NCI-H1105 (cell line): ENCODE measurements at regions not wholly inside any gene's neighbourhood (a gene's known extent, or its start where the extent isn't known, plus 50 kb on each side); places are given as distances from the start of the nearest gene placed in this dataset.

Experiments
- DNase-seq: peaks from one replicate; lab custom pipeline; 2025; lab: John Stamatoyannopoulos, UW

GRCh38 chr7:130912862-130913638 is 179.0 kb upstream of the KLF14 start:
- DNase-seq = no peak

GRCh38 chr7:130913639-130914553 is 179.9 kb upstream of the KLF14 start:
- DNase-seq = no peak

- no peak for DNase-seq
These were observed 180.7 kb upstream of the KLF14 start for GRCh38 chr7:130914554-130915294.

- no peak for DNase-seq
These were observed 183.7 kb upstream of the KLF14 start for GRCh38 chr7:130917669-130918128.

GRCh38 chr7:130918129-130919052 is 184.4 kb upstream of the KLF14 start:
- no peak for DNase-seq

GRCh38 chr7:130919316-130920103 is 185.5 kb upstream of the KLF14 start:
- no peak for DNase-seq

- no peak for DNase-seq
These were observed 186.1 kb upstream of the KLF14 start for GRCh38 chr7:130920122-130920521.

GRCh38 chr7:130921391-130922180 is 187.6 kb upstream of the KLF14 start:
- peak; percentile 73 for DNase-seq

- DNase-seq = no peak
These were observed 188.5 kb upstream of the KLF14 start for GRCh38 chr7:130922206-130923112.

GRCh38 chr7:130923365-130923764 is 189.4 kb upstream of the KLF14 start:
- DNase-seq = no peak

- no peak for DNase-seq
These were observed 189.9 kb upstream of the KLF14 start for GRCh38 chr7:130923930-130924329.

- DNase-seq = no peak
These were observed 191.3 kb upstream of the KLF14 start for GRCh38 chr7:130925136-130925794.

GRCh38 chr7:130926001-130926691 is 192.1 kb upstream of the KLF14 start:
- DNase-seq = no peak

- no peak for DNase-seq
These were observed 193.1 kb upstream of the KLF14 start for GRCh38 chr7:130927062-130927461.

GRCh38 chr7:130927564-130927963 is 193.6 kb upstream of the KLF14 start:
- DNase-seq = no peak

GRCh38 chr7:130929896-130930659 is 196.1 kb upstream of the KLF14 start:
- DNase-seq = no peak
